ENCODE measurements at regions not wholly inside any gene's neighbourhood (a gene's known extent, or its start where the extent isn't known, plus 50 kb on each side); places are given as distances from the start of the nearest gene placed in this dataset.

DNA sequence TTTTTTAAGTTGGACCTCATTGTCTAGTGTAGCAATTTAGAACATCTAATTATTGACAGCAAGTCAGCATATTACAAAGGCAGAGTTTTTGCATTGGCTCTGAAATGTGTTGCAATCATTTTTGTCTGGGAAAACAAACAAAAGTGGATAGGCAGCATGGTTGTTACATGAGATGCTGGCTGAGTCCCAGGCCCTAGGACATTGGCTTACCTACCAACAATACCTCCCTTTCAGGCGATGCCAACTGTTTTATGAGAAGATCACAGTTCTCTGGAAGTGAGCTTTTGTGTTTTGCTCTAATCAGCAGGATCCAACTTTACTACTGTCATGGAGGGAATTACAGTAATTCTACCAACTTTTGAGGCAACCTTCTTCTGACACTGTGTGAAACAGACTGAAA is 71.5 kb upstream of the CXADR start:
- no peak for DNase-seq

DNA sequence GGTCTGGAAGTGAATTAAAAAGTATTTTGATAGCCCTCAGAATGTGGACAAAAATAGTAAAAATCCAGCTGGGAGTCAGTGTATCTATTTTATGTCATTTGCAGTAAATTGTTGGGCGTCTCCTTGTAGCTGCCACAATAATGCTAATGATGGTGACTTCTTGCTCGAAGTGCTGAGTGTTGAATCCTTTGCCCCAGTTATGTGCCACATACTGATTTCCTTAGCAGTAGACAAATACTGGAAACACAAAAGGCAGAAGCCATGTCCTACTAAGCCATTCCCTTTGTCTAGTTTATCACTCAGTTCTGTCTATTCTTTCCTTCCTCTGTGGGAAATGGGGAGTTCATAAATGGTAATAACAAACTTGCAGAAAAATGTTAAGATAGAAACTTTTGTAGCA is 70.7 kb upstream of the CXADR start:
- no peak for DNase-seq

DNA sequence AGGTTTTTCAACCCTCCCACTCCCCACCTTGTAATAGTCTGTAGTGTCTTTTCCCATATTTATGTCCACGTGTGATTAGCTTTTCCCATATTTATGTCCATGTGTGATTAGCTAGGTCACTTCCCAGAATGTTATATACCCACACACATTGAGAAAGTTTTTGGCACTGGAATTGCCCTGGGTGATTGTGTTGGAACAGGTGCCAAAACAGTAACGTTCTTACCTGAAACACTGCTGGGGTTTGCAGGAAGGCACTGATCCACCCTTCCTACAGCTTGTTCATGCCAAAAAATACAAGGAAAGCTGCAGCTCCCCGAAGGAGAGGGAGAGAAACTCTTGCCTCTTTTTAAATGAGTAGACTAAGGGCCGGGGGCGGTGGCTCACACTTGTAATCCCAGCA is 68.0 kb upstream of the CXADR start:
- no peak for DNase-seq

DNA sequence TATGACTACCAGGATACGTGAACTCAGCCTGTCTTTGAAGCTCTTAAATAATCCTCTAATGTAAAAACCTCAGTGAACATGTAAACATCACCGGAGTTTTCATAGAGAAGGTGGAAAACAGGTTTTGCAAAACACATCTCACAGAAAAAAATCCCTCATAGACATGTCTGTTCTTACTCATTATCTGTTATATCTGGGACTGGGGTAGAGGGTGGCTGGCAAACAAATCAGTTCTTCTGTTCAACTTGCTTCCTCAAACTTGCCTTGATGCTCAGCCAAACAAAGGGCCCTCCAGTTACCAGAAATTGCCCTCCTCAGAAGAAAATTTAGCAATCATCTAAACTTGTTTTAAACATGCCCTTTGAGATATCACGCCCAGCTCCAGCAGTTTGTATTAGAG is 66.1 kb upstream of the CXADR start:
- DNase-seq, result no peak

DNA sequence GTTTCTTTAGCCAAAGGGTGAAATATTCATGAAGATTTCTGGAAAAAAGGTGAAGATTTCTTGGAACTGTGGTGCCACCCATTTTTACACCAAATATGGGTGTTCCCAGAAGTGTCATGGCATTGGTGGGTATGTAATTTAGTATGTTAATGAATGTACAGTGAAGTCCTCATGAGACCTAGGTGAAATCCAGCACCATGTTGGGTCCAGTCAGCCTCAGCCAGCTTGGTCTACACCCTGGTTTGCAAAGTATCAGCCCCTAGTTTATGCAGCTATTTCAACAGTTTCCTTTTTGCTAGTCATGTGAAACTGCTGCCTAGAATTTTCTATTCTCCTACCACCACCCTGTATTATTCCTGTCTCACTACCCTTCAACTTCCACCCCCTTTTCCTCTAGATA is 63.1 kb upstream of the CXADR start:
- no peak for DNase-seq

DNA sequence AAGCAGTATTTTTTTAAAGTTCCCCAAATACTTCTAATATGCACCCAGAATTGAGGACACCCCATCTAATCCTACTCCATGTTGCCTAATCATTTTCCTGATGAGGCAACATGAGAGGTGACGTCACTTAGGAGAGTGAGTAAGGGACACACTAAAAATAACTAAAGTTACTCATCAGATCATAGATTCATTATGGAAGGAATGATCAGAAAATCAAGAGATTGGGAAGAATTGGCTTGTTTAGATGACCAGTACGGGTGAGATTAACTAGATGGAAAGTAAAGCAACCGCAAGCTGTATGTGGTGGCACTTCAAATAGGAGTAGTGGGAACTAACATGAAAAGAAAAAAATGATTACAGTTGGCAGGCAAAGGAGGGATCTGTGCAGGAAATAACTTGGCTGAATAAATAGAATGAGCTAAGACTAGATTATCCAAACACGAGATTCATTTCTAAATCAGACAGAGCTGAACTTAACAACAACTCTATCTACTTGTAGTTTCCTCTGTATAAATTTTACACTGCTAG is 61.4 kb upstream of the CXADR start:
- DNase-seq, result no peak

DNA sequence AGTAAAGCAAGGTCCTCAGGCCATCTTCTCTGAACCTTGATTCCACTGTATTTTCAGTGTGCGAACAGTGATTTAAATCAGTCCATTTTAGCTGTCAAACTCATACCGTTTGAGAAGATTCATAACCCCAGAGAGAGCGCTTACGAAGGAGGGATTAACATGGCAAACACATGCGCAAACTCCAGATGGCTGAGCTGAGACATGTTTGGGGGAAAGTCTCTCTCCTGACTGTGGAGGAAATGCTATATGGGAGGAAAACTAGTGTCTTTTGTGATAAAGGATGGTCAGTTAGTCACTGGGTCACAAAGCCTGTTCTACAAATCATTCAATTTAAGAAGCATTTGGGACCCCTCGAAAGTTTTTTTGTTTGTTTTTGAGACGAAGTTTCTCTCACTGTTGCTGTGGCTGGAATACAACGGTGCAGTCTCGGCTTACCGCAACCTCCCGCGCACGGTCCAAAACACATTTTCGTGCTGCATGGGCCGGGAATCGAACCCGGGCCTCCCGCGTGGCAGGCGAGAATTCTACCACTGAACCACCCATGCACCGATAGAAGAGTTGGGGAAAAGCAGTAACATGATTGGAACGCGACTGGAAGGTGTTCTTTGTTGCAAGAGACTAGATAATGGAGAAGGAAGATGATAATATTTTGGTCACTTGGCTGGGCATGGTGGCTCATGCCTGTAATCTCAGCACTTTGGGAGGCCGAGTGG is 58.4 kb upstream of the CXADR start:
- peak; percentile 79 for DNase-seq

DNA sequence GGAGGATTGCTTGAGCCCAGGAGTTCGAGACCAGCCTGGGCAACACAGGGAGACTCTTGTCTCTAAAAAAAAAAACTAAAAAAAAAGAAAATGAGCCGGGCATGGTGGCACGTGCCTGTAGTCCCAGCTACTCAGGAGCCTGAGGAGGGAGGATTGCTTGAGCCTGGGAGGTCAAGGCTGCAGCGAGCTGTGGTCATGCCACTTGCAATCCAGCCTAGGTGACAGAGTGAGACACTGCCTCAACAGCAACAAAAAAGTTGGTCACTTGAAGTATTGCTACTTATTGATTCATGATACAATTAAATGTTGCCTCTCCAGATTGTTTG is 57.9 kb upstream of the CXADR start:
- no peak for DNase-seq

DNA sequence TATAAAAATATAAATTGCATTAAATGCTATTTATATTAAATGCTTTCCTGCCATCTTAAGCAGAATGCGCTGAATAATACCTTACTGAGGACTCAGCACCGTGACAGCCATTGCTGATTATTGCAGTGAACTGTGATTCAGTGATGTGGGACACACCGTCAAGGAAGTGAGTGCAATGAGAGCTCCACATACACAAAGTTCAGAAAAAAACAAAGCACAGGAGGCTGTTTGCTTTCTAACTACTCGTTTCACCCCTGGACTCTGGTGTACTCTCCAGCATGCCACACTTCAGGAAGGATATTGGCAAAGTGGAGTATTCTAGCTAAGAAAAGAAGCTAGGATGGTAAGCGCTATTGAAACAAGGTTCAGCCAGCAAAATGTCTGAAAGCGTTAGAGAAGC is 57.4 kb upstream of the CXADR start:
- DNase-seq, result no peak

DNA sequence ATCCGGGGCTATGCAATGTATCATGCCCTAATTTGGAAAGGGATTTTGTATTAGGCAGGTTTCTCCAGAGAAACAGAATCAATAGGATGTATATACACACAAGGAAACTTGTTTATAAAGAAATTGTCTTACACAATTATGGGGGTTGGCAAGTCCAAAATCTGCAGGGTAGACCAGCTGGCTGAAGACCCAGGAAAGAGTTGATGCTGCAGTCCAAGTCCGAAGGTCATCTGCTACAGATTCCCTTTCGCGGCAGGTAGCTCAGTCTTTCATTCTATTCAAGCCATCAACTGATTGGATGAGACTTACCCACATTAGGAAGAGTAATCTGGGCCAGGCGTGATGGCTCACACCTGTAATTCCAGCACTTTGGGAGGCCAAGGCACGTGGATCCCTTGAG is 54.6 kb upstream of the CXADR start:
- DNase-seq, result no peak

DNA sequence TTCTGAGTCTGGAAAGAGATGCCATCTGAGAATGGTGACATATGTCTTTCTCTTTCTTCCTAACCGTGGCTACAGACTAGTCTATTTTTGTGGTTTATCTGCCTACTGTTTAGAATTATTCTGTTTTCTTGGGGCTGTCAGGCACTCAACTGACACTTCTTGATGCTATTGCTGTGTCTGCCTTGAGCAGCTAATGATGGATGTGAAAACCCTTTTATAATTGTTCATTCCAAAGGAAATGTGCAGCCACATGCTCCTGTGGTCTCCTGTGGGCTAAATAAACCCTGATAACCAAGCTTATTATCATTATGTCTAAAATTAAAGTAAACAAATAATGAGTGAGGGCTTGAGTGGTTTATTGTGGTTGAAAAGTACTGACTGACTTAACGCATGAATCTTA is 52.7 kb upstream of the CXADR start:
- DNase-seq, result no peak

DNA sequence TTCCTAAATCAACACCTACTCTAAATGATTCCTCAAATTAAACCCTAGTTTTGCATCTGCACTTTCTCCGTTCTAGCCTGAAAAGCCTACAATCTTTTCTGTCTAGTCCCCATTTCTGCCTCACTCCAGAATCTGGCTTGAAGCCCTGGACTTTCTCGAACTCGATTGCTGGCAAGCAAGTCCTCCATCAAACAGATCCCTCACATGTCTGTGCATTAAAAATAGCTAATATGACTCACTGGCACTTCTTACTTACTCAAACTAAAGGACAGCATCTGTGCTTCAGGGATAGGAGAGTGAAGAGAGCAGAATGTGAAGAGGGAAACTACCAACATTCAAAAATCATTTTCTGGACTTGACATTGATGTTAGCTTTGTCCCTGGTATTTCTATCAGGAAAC is 51.8 kb upstream of the CXADR start:
- DNase-seq, result peak; percentile 73

DNA sequence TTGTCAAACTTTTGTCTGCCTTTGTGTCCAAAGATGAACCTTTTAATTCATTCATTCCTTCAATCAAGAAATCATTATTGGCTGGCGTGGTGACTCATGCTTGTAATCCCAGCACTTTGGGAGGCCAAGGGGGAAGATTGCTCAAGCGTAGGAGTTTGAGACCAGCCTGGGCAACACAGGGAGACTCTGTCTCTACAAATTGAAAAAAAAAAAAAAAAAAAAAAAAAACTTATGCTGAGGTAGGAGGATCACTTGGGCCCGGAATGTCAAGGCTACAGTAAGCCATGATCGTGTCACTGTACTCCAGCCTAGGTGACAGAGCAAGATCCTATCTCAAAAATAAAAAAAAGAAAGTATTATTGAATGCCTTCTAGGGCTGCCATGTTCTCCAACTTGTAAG is 51.3 kb upstream of the CXADR start:
- DNase-seq, result peak; percentile 50

DNA sequence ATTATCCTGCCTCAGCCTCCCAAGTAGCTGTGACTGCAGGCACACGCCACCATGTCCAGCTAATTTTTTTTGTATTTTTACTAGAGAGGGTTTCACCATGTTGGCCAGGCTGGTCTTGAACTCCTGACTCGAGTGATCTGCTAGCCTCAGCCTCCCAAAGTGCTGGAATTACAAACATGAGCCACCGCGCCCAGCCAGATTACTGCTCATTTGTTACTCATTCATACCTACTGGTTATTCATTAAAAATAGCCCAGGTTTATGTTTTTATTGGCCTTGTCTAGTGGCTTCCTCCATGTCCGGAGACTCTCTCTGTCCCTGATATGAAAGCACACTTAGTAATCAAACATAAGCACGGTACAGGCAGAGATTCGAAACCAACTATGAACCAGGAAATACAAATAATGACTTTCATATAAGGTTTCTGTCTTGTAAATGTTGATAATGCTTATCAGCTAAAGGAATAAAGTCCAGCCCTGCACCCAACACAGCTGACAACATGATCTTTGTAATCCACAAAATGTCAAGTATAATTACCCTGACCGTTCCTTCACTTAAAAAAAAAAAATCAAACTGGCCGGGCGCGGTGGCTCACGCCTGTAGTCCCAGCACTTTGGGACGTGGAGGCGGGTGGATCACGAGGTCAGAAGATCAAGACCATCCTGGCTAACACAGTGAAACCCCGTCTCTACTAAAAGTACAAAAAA is 50.4 kb upstream of the CXADR start:
- DNase-seq, result peak; percentile 14
